ENCODE measurements at regions not wholly inside any gene's neighbourhood (a gene's known extent, or its start where the extent isn't known, plus 50 kb on each side); places are given as distances from the start of the nearest gene placed in this dataset.

GRCh38 chr2:239715606-239716005 lies 309.5 kb downstream of the NDUFA10 start:
- no peak for TF ChIP-seq GABPA (IDR thresholded peaks at IDR 0.05; ENCODE audit: low read depth)
- TF ChIP-seq POLR2AphosphoS5 (IDR thresholded peaks at IDR 0.05; ENCODE audit: low read depth): no peak
- H3K27ac ChIP-seq (replicated peaks): no peak overlapping the region
- no peak overlapping the region for H3K4me3 ChIP-seq (replicated peaks; ENCODE audit: insufficient read depth, low read length)
- DNase-seq (ENCODE audit: low read depth in 1 of 2, low spot score in 1 of 2): no peak
- H3K27me3 ChIP-seq (ENCODE audit: insufficient read depth, poor library complexity, severe bottlenecking): no peaks in the 10 kb centered on the region

- H3K4me3 ChIP-seq (replicated peaks; ENCODE audit: insufficient read depth, low read length): no peak overlapping the region
- DNase-seq (ENCODE audit: low read depth in 1 of 2, low spot score in 1 of 2): no peak
- no peak overlapping the region for H3K27ac ChIP-seq (replicated peaks)
- H3K27me3 ChIP-seq (ENCODE audit: insufficient read depth, poor library complexity, severe bottlenecking): no peaks in the 10 kb centered on the region
- TF ChIP-seq POLR2AphosphoS5 (IDR thresholded peaks at IDR 0.05; ENCODE audit: low read depth) (no peak), REST (IDR thresholded peaks at IDR 0.05; ENCODE audit: insufficient replicate concordance, low read depth) (no peak), CTCF (IDR thresholded peaks at IDR 0.05; ENCODE audit: insufficient read depth, low read length) (no peak), SPI1 (IDR thresholded peaks at IDR 0.05; ENCODE audit: borderline replicate concordance, low read depth) (no peak), GABPA (IDR thresholded peaks at IDR 0.05; ENCODE audit: low read depth) (no peak)
Observed at GRCh38 chr2:239715202-239715601, 309.9 kb downstream of the NDUFA10 start.

- Histone ChIP-seq H3K27me3 (ENCODE audit: insufficient read depth, poor library complexity, severe bottlenecking) (no peaks in the 10 kb centered on the region), H3K27ac (replicated peaks) (no peak overlapping the region), H3K4me3 (replicated peaks; ENCODE audit: insufficient read depth, low read length) (no peak overlapping the region)
- TF ChIP-seq POLR2AphosphoS5 (IDR thresholded peaks at IDR 0.05; ENCODE audit: low read depth) (no peak), GABPA (IDR thresholded peaks at IDR 0.05; ENCODE audit: low read depth) (no peak), SPI1 (IDR thresholded peaks at IDR 0.05; ENCODE audit: borderline replicate concordance, low read depth) (no peak), CTCF (IDR thresholded peaks at IDR 0.05; ENCODE audit: insufficient read depth, low read length) (no peak), REST (IDR thresholded peaks at IDR 0.05; ENCODE audit: insufficient replicate concordance, low read depth) (no peak)
- DNase-seq (ENCODE audit: low read depth in 1 of 2, low spot score in 1 of 2): no peak
Observed at GRCh38 chr2:239714116-239714515, 311.0 kb downstream of the NDUFA10 start.

GRCh38 chr2:239712755-239713154 lies 311.9 kb upstream of the HDAC4 start:
- H3K27me3 ChIP-seq (ENCODE audit: insufficient read depth, poor library complexity, severe bottlenecking): no peaks in the 10 kb centered on the region
- TF ChIP-seq SPI1 (IDR thresholded peaks at IDR 0.05; ENCODE audit: borderline replicate concordance, low read depth): no peak
- no peak for TF ChIP-seq REST (IDR thresholded peaks at IDR 0.05; ENCODE audit: insufficient replicate concordance, low read depth)
- no peak for TF ChIP-seq POLR2AphosphoS5 (IDR thresholded peaks at IDR 0.05; ENCODE audit: low read depth)
- no peak for TF ChIP-seq GABPA (IDR thresholded peaks at IDR 0.05; ENCODE audit: low read depth)
- TF ChIP-seq CTCF (IDR thresholded peaks at IDR 0.05; ENCODE audit: insufficient read depth, low read length): no peak
- no peak for DNase-seq (ENCODE audit: low read depth in 1 of 2, low spot score in 1 of 2)

More at GRCh38 chr2:239712755-239713154, 311.9 kb upstream of the HDAC4 start:
- no peak overlapping the region for H3K27ac ChIP-seq (replicated peaks)
- no peak overlapping the region for H3K4me3 ChIP-seq (replicated peaks; ENCODE audit: insufficient read depth, low read length)
